GM12801 (cell line): ENCODE measurements at regions not wholly inside any gene's neighbourhood (a gene's known extent, or its start where the extent isn't known, plus 50 kb on each side); places are given as distances from the start of the nearest gene placed in this dataset.

Source experiments
- CTCF ChIP-seq: IDR thresholded peaks from one replicate; pipeline ENCODE4 v1.5.1; 2011; ENCODE audit warnings: control low read depth; ENCODE audit not compliant: insufficient read length; ENCODE audit errors: extremely low read depth

DNA sequence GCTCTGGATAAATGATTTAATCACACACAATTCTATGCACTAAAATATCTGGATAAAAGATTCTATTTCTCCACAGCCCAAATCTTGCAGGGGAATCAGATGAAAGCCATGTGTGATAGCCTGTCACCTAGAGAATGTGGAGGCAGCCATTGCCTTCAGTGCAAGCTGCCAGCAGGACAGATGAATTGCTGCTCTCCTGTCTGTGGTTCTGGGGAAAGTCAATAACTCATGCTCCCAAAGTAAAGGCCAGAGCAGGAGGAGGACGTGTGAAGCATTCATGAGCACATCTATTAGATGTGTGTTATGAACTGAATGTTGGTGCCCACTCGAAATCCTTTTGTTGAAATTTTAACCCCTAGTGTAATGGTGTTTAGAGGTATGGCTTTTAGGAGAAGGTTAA is 195.1 kb downstream of the RDH14 start:
- no peak for TF ChIP-seq CTCF

DNA sequence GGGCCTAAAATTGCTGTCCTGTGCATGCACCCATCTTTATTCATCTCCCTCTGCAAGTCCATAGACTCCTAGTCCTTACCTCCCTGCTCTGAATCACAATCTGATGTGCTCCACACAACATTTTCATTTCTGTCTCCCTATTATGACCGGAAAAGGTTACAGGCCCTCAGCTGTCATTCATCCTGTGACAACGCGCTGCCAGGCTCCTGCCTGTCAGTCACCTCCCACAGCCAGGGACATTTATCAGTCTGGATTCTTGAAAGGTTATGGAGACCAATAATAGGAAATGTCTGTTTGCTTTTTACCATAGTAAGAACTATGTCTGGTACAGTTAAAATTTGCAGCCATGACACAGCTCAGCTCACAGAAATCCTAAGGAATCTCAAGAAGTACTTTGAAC is 197.1 kb downstream of the RDH14 start:
- TF ChIP-seq CTCF, result no peak

GRCh38 chr2:18362696-18363095 is 197.8 kb downstream of the RDH14 start:
- no peak for TF ChIP-seq CTCF

DNA sequence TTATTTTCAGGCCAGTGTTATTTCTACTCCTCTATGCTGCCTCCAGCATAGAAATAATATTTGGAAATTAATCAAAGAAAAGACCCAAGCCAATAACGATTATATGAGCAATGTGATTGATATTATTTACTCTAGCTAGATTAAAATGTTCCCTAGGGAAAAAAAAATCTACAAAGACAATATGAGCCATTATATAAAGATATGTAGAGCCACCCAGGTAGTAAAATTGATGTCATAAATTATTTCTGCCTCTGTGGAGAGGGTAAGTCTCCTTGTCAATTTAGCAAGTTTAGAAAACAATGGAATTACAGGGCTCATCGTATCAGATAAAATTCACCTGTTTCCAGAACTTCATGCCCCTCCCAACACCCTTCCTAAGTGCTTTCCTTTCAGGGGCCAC is 202.9 kb downstream of the RDH14 start:
- no peak for TF ChIP-seq CTCF

DNA sequence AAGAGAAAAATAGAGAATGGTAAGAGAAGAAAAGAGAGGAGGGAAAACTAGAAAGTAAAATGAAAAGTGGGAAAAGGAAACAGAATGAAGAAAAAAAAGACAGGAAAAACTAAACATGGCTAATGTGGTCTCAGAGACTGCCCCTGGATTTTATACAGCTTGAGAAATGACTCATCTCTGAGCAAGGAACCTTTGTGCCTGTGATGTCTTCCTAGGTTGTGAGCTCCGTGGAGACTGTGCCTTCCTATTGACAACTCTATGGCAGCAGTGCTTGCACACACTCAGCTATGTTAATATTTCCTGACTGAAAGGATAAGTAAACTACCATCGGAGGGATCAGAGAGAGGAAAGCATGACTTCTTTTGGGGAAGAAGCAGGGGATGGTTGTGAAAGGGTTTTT is 203.8 kb downstream of the RDH14 start:
- no peak for TF ChIP-seq CTCF

- no peak for TF ChIP-seq CTCF
These were observed 211.0 kb downstream of the RDH14 start for GRCh38 chr2:18349421-18349820.

- no peak for TF ChIP-seq CTCF
These were observed 213.6 kb downstream of the RDH14 start for GRCh38 chr2:18346874-18347273.

- TF ChIP-seq CTCF, result no peak
These were observed 214.1 kb downstream of the RDH14 start for GRCh38 chr2:18346344-18346743.
